HCT116 (cell line): ENCODE measurements at regions not wholly inside any gene's neighbourhood (a gene's known extent, or its start where the extent isn't known, plus 50 kb on each side); places are given as distances from the start of the nearest gene placed in this dataset.

ENCODE experiments used
- ATAC-seq: fragments of 200-7000 bp; cut with Tn5 transposase; 2 replicates; pipeline ENCODE4 v1.9.1; 2020; ENCODE audit warnings: mild to moderate bottlenecking, moderate library complexity
- BruUV-seq: library from RNA; stranded (reverse); fragments of 400-500 nt; replicated peaks from 2 replicates; lab custom pipeline; 2021; lab: Mats Ljungman, UMichigan
- CTCF ChIA-PET: fragments of 300-600 bp; sonication (Branson Sonifier 250); formaldehyde crosslinking; loops from one replicate; lab custom pipeline; 2021; ENCODE audit warnings: antibody characterized with exemption; lab: Charles Lee
- POLR2A ChIA-PET: fragments of 300-600, 350-600 bp; sonication (Branson Sonifier 250); formaldehyde crosslinking; loops from one replicate; lab custom pipeline; 2021; ENCODE audit warnings: antibody characterized with exemption; lab: Charles Lee
- RAD21 ChIA-PET, 2 experiments: fragments of 300-600 bp; sonication (Branson Sonifier 250); formaldehyde crosslinking; loops; one replicate each; lab custom pipeline; 2023; ENCODE audit warnings: low total read pairs in 2 of 2; ENCODE audit not compliant: uncharacterized antibody in 2 of 2, unreplicated experiment in 2 of 2, low non-redundant PET in 1 of 2; lab: Charles Lee
- DNase-seq: peaks from one replicate; pipeline ENCODE4 v3.0.0-alpha.2; 2010; ENCODE audit warnings: low read depth, low spot score
- H2AFZ ChIP-seq: fragments of 200-600 bp; shearing (Covaris generic), sonication (generic); 2 replicates; pipeline ENCODE4 v1.6.1; 2017; ENCODE audit warnings: low read depth, mixed run types, mixed read lengths, antibody characterized with exemption, low read length; ENCODE audit not compliant: poor library complexity, severe bottlenecking
- H3K27ac ChIP-seq: 2 replicates; pipeline ENCODE4 v1.5.1; 2012; ENCODE audit warnings: low read depth, low read length
- H3K27me3 ChIP-seq: fragments of 200-600 bp; sonication (generic); 2 replicates; pipeline ENCODE4 v1.6.1; 2016; ENCODE audit warnings: mixed run types, low read length, mixed read lengths; ENCODE audit not compliant: insufficient read depth
- H3K36me3 ChIP-seq, 2 experiments: fragments of 200-500 bp in 1 of 2; fragments of 200-600 bp in 1 of 2; sonication (Bioruptor generic) in 1 of 2; sonication (generic) in 1 of 2; 2 replicates each; pipeline versions ENCODE4 v1.5.1 to v1.6.1; 2014 to 2016; ENCODE audit warnings: low read length in 2 of 2, inconsistent platforms in 1 of 2, mixed read lengths in 1 of 2, mixed run types in 1 of 2; ENCODE audit not compliant: insufficient read depth in 2 of 2, control insufficient read depth in 1 of 2
- H3K4me1 ChIP-seq, 2 experiments: fragments of 200-600 bp in 1 of 2; sonication (generic) in 1 of 2; 2 replicates each; pipeline versions ENCODE4 v1.5.1 to v1.6.1; 2012 to 2017; ENCODE audit warnings: low read length in 2 of 2, inconsistent platforms in 1 of 2, mild to moderate bottlenecking in 1 of 2, mixed read lengths in 1 of 2, mixed run types in 1 of 2, moderate library complexity in 1 of 2; ENCODE audit not compliant: insufficient read depth in 2 of 2, control insufficient read depth in 1 of 2
- H3K4me2 ChIP-seq: fragments of 200-600 bp; sonication (generic); 2 replicates; pipeline ENCODE4 v1.6.1; 2017; ENCODE audit warnings: mixed run types, low read length, mixed read lengths
- H3K4me3 ChIP-seq, 2 experiments: fragments of 200-600 bp in 1 of 2; sonication (generic) in 1 of 2; replicated peaks in 1 of 2; 2 replicates each; pipeline ENCODE4 v1.5.1; 2011 to 2016; ENCODE audit warnings: low read length in 2 of 2, control low read depth in 1 of 2, low read depth in 1 of 2, mild to moderate bottlenecking in 1 of 2, mixed read lengths in 1 of 2, mixed run types in 1 of 2
- H3K79me2 ChIP-seq: fragments of 200-600 bp; sonication (generic); 2 replicates; pipeline ENCODE4 v1.6.1; 2017; ENCODE audit warnings: mild to moderate bottlenecking, mixed run types, low read length, moderate library complexity, mixed read lengths; ENCODE audit not compliant: insufficient read depth
- H3K9ac ChIP-seq: fragments of 200-600 bp; sonication (generic); 2 replicates; pipeline ENCODE4 v1.6.1; 2016; ENCODE audit warnings: low read length, mixed read lengths
- H3K9me2 ChIP-seq: fragments of 200-600 bp; sonication (generic), shearing (Covaris generic); 2 replicates; pipeline ENCODE4 v1.6.1; 2017; ENCODE audit warnings: mixed run types, mild to moderate bottlenecking, moderate library complexity; ENCODE audit not compliant: insufficient read depth
- H3K9me3 ChIP-seq, 2 experiments: fragments of 200-500 bp in 1 of 2; fragments of 200-600 bp in 1 of 2; sonication (Bioruptor generic) in 1 of 2; sonication (generic) in 1 of 2; 2 replicates each; pipeline ENCODE4 v1.6.1; 2014 to 2017; ENCODE audit warnings: low read length in 2 of 2, mixed read lengths in 2 of 2, inconsistent platforms in 1 of 2, low read depth in 1 of 2, mild to moderate bottlenecking in 1 of 2, mixed run types in 1 of 2, moderate library complexity in 1 of 2; ENCODE audit not compliant: control insufficient read depth in 1 of 2, insufficient read depth in 1 of 2
- H4K20me1 ChIP-seq: fragments of 200-600 bp; sonication (generic), shearing (Covaris generic); 2 replicates; pipeline ENCODE4 v1.6.1; 2017; ENCODE audit warnings: mixed run types, mild to moderate bottlenecking, moderate library complexity; ENCODE audit not compliant: insufficient read depth
- CBX3 ChIP-seq: IDR thresholded peaks from 2 replicates; pipeline ENCODE4 v1.6.1; 2012; ENCODE audit warnings: low read depth
- ELF1 ChIP-seq: IDR thresholded peaks from 2 replicates; pipeline ENCODE4 v1.6.1; 2012; ENCODE audit warnings: low read depth, borderline replicate concordance
- FOSL1 ChIP-seq: IDR thresholded peaks from 2 replicates; pipeline ENCODE4 v1.6.1; 2012; ENCODE audit warnings: low read depth
- JUND ChIP-seq: IDR thresholded peaks from 2 replicates; pipeline ENCODE4 v1.6.1; 2012
- TCF7L2 ChIP-seq: IDR thresholded peaks from 2 replicates; pipeline ENCODE4 v1.7.0; 2011; ENCODE audit warnings: borderline replicate concordance, inconsistent platforms; ENCODE audit not compliant: insufficient read depth, insufficient read length; ENCODE audit errors: extremely low read depth
- YY1 ChIP-seq: IDR thresholded peaks from 2 replicates; pipeline ENCODE4 v1.6.1; 2011; ENCODE audit warnings: low read length, low read depth, moderate library complexity, mild to moderate bottlenecking; ENCODE audit not compliant: insufficient replicate concordance; ENCODE audit errors: extremely low read depth
- ZBTB33 ChIP-seq: IDR thresholded peaks from 2 replicates; pipeline ENCODE4 v1.6.1; 2011; ENCODE audit warnings: mild to moderate bottlenecking, low read length, moderate library complexity; ENCODE audit not compliant: insufficient replicate concordance; ENCODE audit errors: extremely low read depth
- intact Hi-C: fragments of 100-400 bp; cut with micrococcal nuclease; formaldehyde crosslinking; loops from 2 replicates; pipeline ENCODE4 v1.10.0; 2022

- no peak overlapping the region for H3K4me3 ChIP-seq
- RAD21 ChIA-PET: no interaction called here
- no peaks in the 10 kb centered on the region for H4K20me1 ChIP-seq
- no peak overlapping the region for H3K4me2 ChIP-seq
- ATAC-seq: no peak
- intact Hi-C loops: no loop called here
- POLR2A ChIA-PET: no interaction called here
- no peaks in the 10 kb centered on the region for H3K79me2 ChIP-seq
- no peaks in the 10 kb centered on the region for H3K27me3 ChIP-seq
- no peaks in the 10 kb centered on the region for H3K36me3 ChIP-seq
- H3K9ac ChIP-seq: no peak overlapping the region
- 0 out of 4 replicates have a peak, but pooled peaks cover 0 to 6% of the 10 kb centered on the region in 2 experiments for H3K4me1 ChIP-seq
- TF ChIP-seq JUND: no peak
- no peak for TF ChIP-seq ZBTB33
- TF ChIP-seq ELF1: no peak
- TF ChIP-seq CBX3: no peak
- TF ChIP-seq YY1: no peak
- CTCF ChIA-PET: no interaction called here
- H3K9me3 ChIP-seq: no peaks in the 10 kb centered on the region
- no TSS peak for BruUV-seq
- no peak overlapping the region for H2AFZ ChIP-seq
- no peaks in the 10 kb centered on the region for H3K9me2 ChIP-seq
- DNase-seq: no peak
- H3K27ac ChIP-seq: no peak overlapping the region
Measured at GRCh38 chr3:101095693-101096430, 102.6 kb upstream of the ABI3BP start.

GRCh38 chr3:101091489-101091888 is 98.3 kb upstream of the ABI3BP start:
- no peak for TF ChIP-seq TCF7L2
- TF ChIP-seq FOSL1: 0 out of 2 replicates have a peak, but pooled peaks have one; percentile 13
- TF ChIP-seq JUND: no peak
- no TSS peak for BruUV-seq
- RAD21 ChIA-PET: no interaction called here
- CTCF ChIA-PET: interaction anchor here (1.1 kb wide), 1 partner anchor 22 kb away, joined by 3 read pairs; no protein-coding TSS in a partner anchor
- Histone ChIP-seq H3K9me3 (no peaks in the 10 kb centered on the region), H3K27ac (no peak overlapping the region), H2AFZ (peak overlapping the region; percentile 80), H4K20me1 (no peaks in the 10 kb centered on the region), H3K79me2 (no peaks in the 10 kb centered on the region), H3K4me2 (no peak overlapping the region), H3K27me3 (no peaks in the 10 kb centered on the region), H3K4me3 (no peak overlapping the region), H3K9me2 (no peaks in the 10 kb centered on the region), H3K9ac (no peak overlapping the region), H3K36me3 (no peaks in the 10 kb centered on the region), H3K4me1 (0 out of 4 replicates have a peak, but pooled peaks cover 0 to 6% of the 10 kb centered on the region in 2 experiments)
- intact Hi-C loops: no loop called here
- POLR2A ChIA-PET: no interaction called here
- ATAC-seq: peak; percentile 81
- DNase-seq: peak; percentile 22
